MM.1S (cell line): ENCODE measurements at regions not wholly inside any gene's neighbourhood (a gene's known extent, or its start where the extent isn't known, plus 50 kb on each side); places are given as distances from the start of the nearest gene placed in this dataset.

Experiments
- EZH2 ChIP-seq: fragments of 300-600 bp; sonication (generic); optimal IDR thresholded peaks from 2 replicates; pipeline ENCODE3; 2017; ENCODE audit warnings: low read depth, mild to moderate bottlenecking, antibody characterized with exemption, low read length, mixed read lengths
- TF ChIP-seq, protein P1 (sequence below): fragments of 300-600 bp; sonication (generic); IDR thresholded peaks from 2 replicates; pipeline ENCODE4 v1.5.1; 2016; ENCODE audit warnings: antibody characterized with exemption, low read length, mixed read lengths

DNA sequence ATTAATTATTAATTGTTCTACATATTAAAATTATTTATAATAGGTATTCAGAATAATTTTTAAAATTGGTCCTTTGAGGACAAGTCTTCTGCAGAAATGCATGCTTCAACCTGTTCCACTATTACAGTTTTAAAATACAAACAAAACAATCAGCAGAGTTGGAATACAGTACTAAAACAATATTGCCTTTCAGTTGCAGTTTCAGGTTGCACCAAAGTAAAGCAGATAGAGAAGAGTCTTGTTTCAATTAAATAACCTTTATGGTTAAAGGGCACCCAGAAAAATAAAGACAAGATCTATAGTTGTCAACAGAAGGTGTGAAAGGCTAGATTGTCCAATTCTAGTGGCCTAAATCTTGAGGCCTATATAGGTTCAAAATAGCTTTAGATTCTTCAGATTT is 424.5 kb downstream of the FOXG1 start:
- TF ChIP-seq, protein P1, sequence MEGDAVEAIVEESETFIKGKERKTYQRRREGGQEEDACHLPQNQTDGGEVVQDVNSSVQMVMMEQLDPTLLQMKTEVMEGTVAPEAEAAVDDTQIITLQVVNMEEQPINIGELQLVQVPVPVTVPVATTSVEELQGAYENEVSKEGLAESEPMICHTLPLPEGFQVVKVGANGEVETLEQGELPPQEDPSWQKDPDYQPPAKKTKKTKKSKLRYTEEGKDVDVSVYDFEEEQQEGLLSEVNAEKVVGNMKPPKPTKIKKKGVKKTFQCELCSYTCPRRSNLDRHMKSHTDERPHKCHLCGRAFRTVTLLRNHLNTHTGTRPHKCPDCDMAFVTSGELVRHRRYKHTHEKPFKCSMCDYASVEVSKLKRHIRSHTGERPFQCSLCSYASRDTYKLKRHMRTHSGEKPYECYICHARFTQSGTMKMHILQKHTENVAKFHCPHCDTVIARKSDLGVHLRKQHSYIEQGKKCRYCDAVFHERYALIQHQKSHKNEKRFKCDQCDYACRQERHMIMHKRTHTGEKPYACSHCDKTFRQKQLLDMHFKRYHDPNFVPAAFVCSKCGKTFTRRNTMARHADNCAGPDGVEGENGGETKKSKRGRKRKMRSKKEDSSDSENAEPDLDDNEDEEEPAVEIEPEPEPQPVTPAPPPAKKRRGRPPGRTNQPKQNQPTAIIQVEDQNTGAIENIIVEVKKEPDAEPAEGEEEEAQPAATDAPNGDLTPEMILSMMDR, result no peak
- no peak for TF ChIP-seq EZH2
